GM12878 (cell line): ENCODE measurements at regions not wholly inside any gene's neighbourhood (a gene's known extent, or its start where the extent isn't known, plus 50 kb on each side); places are given as distances from the start of the nearest gene placed in this dataset.

ENCODE experiments used
- ATAC-seq: fragments of 200-7000 bp; cut with Tn5 transposase; 3 replicates; pipeline ENCODE4 v1.9.1; 2020; ENCODE audit warnings: mild to moderate bottlenecking, moderate library complexity
- BruUV-seq: library from RNA; stranded (reverse); fragments of 400-500 nt; replicated peaks from 2 replicates; lab custom pipeline; 2021; lab: Mats Ljungman, UMichigan
- CTCF ChIA-PET: fragments of 300-600 bp; sonication (Branson Sonifier 250); formaldehyde crosslinking; extraction: SDS; loops from one replicate; lab custom pipeline; 2021; ENCODE audit warnings: inconsistent platforms; lab: Yijun Ruan, JAX
- POLR2A ChIA-PET: fragments of 350-600 bp; formaldehyde crosslinking; extraction: SDS; loops from one replicate; lab custom pipeline; 2021; ENCODE audit warnings: inconsistent platforms; lab: Charles Lee
- RAD21 ChIA-PET: fragments of 300-600 bp; sonication (Branson Sonifier 250); formaldehyde crosslinking; loops from one replicate; lab custom pipeline; 2023; ENCODE audit warnings: antibody characterized with exemption; ENCODE audit not compliant: unreplicated experiment; lab: Charles Lee
- SMC1A ChIA-PET: fragments of 300-600 bp; sonication (Branson Sonifier 250); formaldehyde crosslinking; loops from one replicate; lab custom pipeline; 2023; ENCODE audit not compliant: unreplicated experiment, uncharacterized antibody; lab: Charles Lee
- DNase-seq: peaks from one replicate; pipeline ENCODE4 v3.0.0-alpha.2; 2011; ENCODE audit warnings: low read depth, low spot score
- FAIRE-seq: peaks from 3 replicates; lab custom pipeline; 2011; peaks lifted over from hg19 to GRCh38; lab: Jason Lieb, UNC
- H2AFZ ChIP-seq: 2 replicates; pipeline ENCODE4 v1.6.0; 2011; ENCODE audit warnings: low read depth, low read length, control low read depth; ENCODE audit not compliant: control insufficient read depth
- H3K27ac ChIP-seq: 2 replicates; pipeline ENCODE4 v1.5.1; 2011; ENCODE audit warnings: control low read depth; ENCODE audit not compliant: control insufficient read depth, insufficient read depth
- H3K27me3 ChIP-seq, 2 experiments: replicated peaks in 1 of 2; 2 replicates each; pipeline versions ENCODE4 v1.6.0 to v1.6.1; 2011; ENCODE audit warnings: low read length in 1 of 2; ENCODE audit not compliant: control insufficient read depth in 2 of 2, insufficient read depth in 2 of 2
- H3K36me3 ChIP-seq, 2 experiments: 2 replicates each; pipeline ENCODE4 v1.5.1; 2011; ENCODE audit warnings: low read length in 1 of 2; ENCODE audit not compliant: control insufficient read depth in 2 of 2, insufficient read depth in 2 of 2
- H3K4me1 ChIP-seq: 2 replicates; pipeline ENCODE4 v1.6.1; 2011; ENCODE audit warnings: mild to moderate bottlenecking, low read length, moderate library complexity, mixed read lengths; ENCODE audit not compliant: control insufficient read depth, insufficient read depth
- H3K4me2 ChIP-seq: 2 replicates; pipeline ENCODE4 v1.6.0; 2011; ENCODE audit warnings: control low read depth; ENCODE audit not compliant: control insufficient read depth, insufficient read depth
- H3K4me3 ChIP-seq: fragments of 200-600 bp; sonication (generic); 2 replicates; pipeline ENCODE4 v1.5.1; 2016
- H3K79me2 ChIP-seq: 2 replicates; pipeline ENCODE4 v1.6.0; 2011; ENCODE audit warnings: low read length; ENCODE audit not compliant: control insufficient read depth, insufficient read depth
- H3K9ac ChIP-seq: 2 replicates; pipeline ENCODE4 v1.8.0; 2011; ENCODE audit warnings: low read length, control low read depth, mixed read lengths; ENCODE audit not compliant: control insufficient read depth, insufficient read depth
- H3K9me3 ChIP-seq: replicated peaks from 3 replicates; pipeline ENCODE4 v1.5.1; 2011; ENCODE audit warnings: mild to moderate bottlenecking, low read length; ENCODE audit not compliant: control insufficient read depth, insufficient read depth
- H4K20me1 ChIP-seq: 2 replicates; pipeline ENCODE4 v1.6.0; 2011; ENCODE audit not compliant: control insufficient read depth, insufficient read depth
- BMI1 ChIP-seq: fragments of 450-650 bp; IDR thresholded peaks from 2 replicates; pipeline ENCODE4 v1.6.1; 2016; ENCODE audit warnings: mild to moderate bottlenecking, moderate library complexity, borderline replicate concordance
- DPF2 ChIP-seq: fragments of 450-650 bp; IDR thresholded peaks from 2 replicates; pipeline ENCODE4 v1.6.1; 2017; ENCODE audit warnings: mild to moderate bottlenecking
- HDGF ChIP-seq: fragments of 450-650 bp; IDR thresholded peaks from 2 replicates; pipeline ENCODE4 v1.6.1; 2016; ENCODE audit warnings: antibody characterized with exemption
- NKRF ChIP-seq: fragments of 450-650 bp; conservative IDR thresholded peaks from 2 replicates; pipeline ENCODE4 v1.6.1; 2017; ENCODE audit warnings: mild to moderate bottlenecking, moderate library complexity
- PKNOX1 ChIP-seq: fragments of 450-650 bp; IDR thresholded peaks from 2 replicates; pipeline ENCODE4 v1.6.1; 2016; ENCODE audit warnings: mild to moderate bottlenecking
- RB1 ChIP-seq: fragments of 450-650 bp; formaldehyde crosslinking; IDR thresholded peaks from 2 replicates; pipeline ENCODE4 v1.6.1; 2017; ENCODE audit warnings: mild to moderate bottlenecking, borderline replicate concordance
- RBBP5 ChIP-seq: fragments of 200-600 bp; sonication (generic); conservative IDR thresholded peaks from 2 replicates; pipeline ENCODE4 v1.6.1; 2016
- RELB ChIP-seq: fragments of 450-650 bp; IDR thresholded peaks from 2 replicates; pipeline ENCODE4 v1.6.1; 2017; ENCODE audit warnings: low read depth, mild to moderate bottlenecking, moderate library complexity
- SIN3A ChIP-seq: IDR thresholded peaks from 2 replicates; pipeline ENCODE4 v1.6.1; 2012; ENCODE audit warnings: low read depth, low read length, improper control_type of control experiment
- SMARCA5 ChIP-seq: fragments of 450-650 bp; IDR thresholded peaks from 2 replicates; pipeline ENCODE4 v1.6.1; 2017; ENCODE audit warnings: mild to moderate bottlenecking
- TCF7 ChIP-seq: IDR thresholded peaks from 2 replicates; pipeline ENCODE4 v1.6.1; 2014; ENCODE audit warnings: antibody characterized with exemption, borderline replicate concordance
- USF1 ChIP-seq: IDR thresholded peaks from 2 replicates; pipeline ENCODE4 v1.6.1; 2011; ENCODE audit warnings: borderline replicate concordance, low read depth, mild to moderate bottlenecking, moderate library complexity, mixed read lengths, low read length; ENCODE audit not compliant: insufficient read depth; ENCODE audit errors: extremely low read length
- YY1 ChIP-seq: IDR thresholded peaks from 2 replicates; pipeline ENCODE4 v1.6.1; 2011; ENCODE audit warnings: low read depth, mild to moderate bottlenecking, low read length
- ZBTB33 ChIP-seq: fragments of 450-650 bp; IDR thresholded peaks from 2 replicates; pipeline ENCODE4 v1.6.1; 2017; ENCODE audit warnings: mild to moderate bottlenecking
- WGBS: methylation state at CpG from one replicate; pipeline ENCODE4 v1.1.6; 2016; ENCODE audit warnings: low lambda C conversion rate; ENCODE audit not compliant: insufficient replicate concordance, insufficient coverage; ENCODE audit errors: missing lambda C conversion rate; 5-methylcytosine and 5-hydroxymethylcytosine counted together
- in situ Hi-C: fragments of 300-500 bp; cut with MboI; formaldehyde crosslinking; loops from 9 replicates; pipeline ENCODE4 v1.14.3; 2018; ENCODE audit warnings: mixed read lengths
- intact Hi-C: fragments of 100-400 bp; cut with micrococcal nuclease; formaldehyde crosslinking; loops from one replicate; pipeline ENCODE4 v1.14.2; 2022; ENCODE audit not compliant: unreplicated experiment

- TF ChIP-seq USF1 (no peak), RB1 (no peak)
Observed at GRCh38 chr6:147906361-147906760, 397.9 kb downstream of the SAMD5 start (continued).

GRCh38 chr6:147909640-147910039, 401.1 kb downstream of the SAMD5 start:
- WGBS = 39% methylated on average over 7 of the region's 7 CpGs
- BruUV-seq = no TSS peak
- Histone ChIP-seq H3K79me2 (no peaks in the 10 kb centered on the region), H2AFZ (no peak overlapping the region), H3K9ac (no peak overlapping the region), H3K4me2 (no peak overlapping the region), H3K27me3 (no peaks in the 10 kb centered on the region), H3K4me3 (no peak overlapping the region), H3K9me3 (no peaks in the 10 kb centered on the region), H3K4me1 (no peaks in the 10 kb centered on the region), H3K36me3 (no peaks in the 10 kb centered on the region), H3K27ac (no peak overlapping the region), H4K20me1 (no peaks in the 10 kb centered on the region)
- TF ChIP-seq RELB (no peak), BMI1 (no peak), USF1 (no peak), TCF7 (no peak), RBBP5 (no peak), HDGF (no peak), PKNOX1 (no peak), YY1 (no peak), DPF2 (no peak), ZBTB33 (no peak), SIN3A (no peak), SMARCA5 (no peak), NKRF (no peak)
- intact Hi-C loops = no loop called here
- SMC1A ChIA-PET = no interaction called here
- POLR2A ChIA-PET = no interaction called here
- ATAC-seq = no peak
- in situ Hi-C loops = no loop called here
- no peak for DNase-seq
- no peak for FAIRE-seq
- CTCF ChIA-PET = no interaction called here
- RAD21 ChIA-PET = no interaction called here
